ENCODE measurements at regions not wholly inside any gene's neighbourhood (a gene's known extent, or its start where the extent isn't known, plus 50 kb on each side); places are given as distances from the start of the nearest gene placed in this dataset.

DNA sequence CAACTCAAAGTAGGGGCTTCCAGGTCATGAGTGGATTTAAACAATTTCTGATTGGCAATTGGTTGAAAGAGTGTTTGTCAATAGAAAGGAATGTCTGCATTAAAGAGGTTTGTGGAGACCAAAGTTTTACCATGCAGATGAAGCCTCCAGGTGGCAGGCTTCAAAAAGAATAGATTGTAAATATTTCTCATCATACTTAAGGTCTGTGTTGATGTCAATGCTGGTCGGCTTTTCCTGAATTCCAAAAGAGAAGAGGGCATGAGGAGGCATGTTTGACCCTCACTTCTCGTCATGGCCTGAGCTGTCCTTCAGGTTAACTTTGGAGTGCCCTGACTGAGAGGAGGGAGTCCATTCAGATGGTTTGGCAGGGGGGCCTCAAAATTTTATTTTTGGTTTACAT is 125.4 kb upstream of the RFC3 start:
- TF ChIP-seq POLR2A (IDR thresholded peaks at IDR 0.05; ENCODE audit: low read length) = no peak
- no peak for TF ChIP-seq GATA1 (IDR thresholded peaks at IDR 0.05; ENCODE audit: low read depth, low read length)
